ENCODE measurements at regions not wholly inside any gene's neighbourhood (a gene's known extent, or its start where the extent isn't known, plus 50 kb on each side); places are given as distances from the start of the nearest gene placed in this dataset.

DNA sequence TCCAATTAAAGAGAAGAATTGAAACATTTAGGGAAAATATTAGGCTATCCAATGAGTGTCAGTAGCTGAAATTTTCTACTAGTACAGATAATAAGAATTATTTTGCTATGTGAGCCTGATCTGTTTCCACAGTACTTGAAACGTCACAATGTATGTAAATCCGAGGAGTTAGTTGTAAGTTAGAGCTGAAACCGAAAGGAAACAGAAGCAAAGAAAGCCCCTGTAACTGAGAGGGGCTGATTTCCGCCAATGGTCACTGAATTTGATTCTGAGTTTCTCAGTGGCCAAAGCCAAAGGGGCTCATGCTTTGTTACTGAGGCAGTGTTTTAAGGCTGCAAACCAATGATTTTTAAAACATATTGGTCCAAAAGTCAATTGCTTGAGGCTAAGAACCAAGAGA is 168.3 kb upstream of the DUSP10 start:
- Mint-ChIP-seq H3K27ac (no peak overlapping the region), H3K4me1 (peaks cover 4% of the 10 kb centered on the region), H3K4me3 (no peak overlapping the region), H3K9me3 (no peaks in the 10 kb centered on the region), H3K27me3 (ENCODE audit: insufficient read depth) (no peaks in the 10 kb centered on the region), H3K36me3 (ENCODE audit: low read depth) (no peaks in the 10 kb centered on the region)
- H3K4me3 ChIP-seq (ENCODE audit: low read length), result no peak overlapping the region
- DNase-seq, result no peak
- no peaks in the 10 kb centered on the region for H3K9me3 ChIP-seq (ENCODE audit: control insufficient read depth, low read length)
- 91 to 98% methylated on average over 4 of the region's 4 CpGs for WGBS, 2 experiments (ENCODE audit: insufficient coverage in 1 of 2, insufficient read length in 1 of 2)
- TF ChIP-seq, protein P1, sequence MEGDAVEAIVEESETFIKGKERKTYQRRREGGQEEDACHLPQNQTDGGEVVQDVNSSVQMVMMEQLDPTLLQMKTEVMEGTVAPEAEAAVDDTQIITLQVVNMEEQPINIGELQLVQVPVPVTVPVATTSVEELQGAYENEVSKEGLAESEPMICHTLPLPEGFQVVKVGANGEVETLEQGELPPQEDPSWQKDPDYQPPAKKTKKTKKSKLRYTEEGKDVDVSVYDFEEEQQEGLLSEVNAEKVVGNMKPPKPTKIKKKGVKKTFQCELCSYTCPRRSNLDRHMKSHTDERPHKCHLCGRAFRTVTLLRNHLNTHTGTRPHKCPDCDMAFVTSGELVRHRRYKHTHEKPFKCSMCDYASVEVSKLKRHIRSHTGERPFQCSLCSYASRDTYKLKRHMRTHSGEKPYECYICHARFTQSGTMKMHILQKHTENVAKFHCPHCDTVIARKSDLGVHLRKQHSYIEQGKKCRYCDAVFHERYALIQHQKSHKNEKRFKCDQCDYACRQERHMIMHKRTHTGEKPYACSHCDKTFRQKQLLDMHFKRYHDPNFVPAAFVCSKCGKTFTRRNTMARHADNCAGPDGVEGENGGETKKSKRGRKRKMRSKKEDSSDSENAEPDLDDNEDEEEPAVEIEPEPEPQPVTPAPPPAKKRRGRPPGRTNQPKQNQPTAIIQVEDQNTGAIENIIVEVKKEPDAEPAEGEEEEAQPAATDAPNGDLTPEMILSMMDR (conservative IDR thresholded peaks at IDR 0.05), result no peak
- H3K36me3 ChIP-seq (ENCODE audit: control insufficient read depth, insufficient read depth, low read length), result peaks cover 6% of the 10 kb centered on the region
- H3K27me3 ChIP-seq (ENCODE audit: control insufficient read depth, insufficient read depth, low read length, poor library complexity, severe bottlenecking), result no peaks in the 10 kb centered on the region
- no peak overlapping the region for H3K27ac ChIP-seq (ENCODE audit: low read depth, low read length)
- H3K9ac ChIP-seq (ENCODE audit: extremely low read depth, low read length, poor library complexity, severe bottlenecking), result no peak overlapping the region
- H3K4me1 ChIP-seq (ENCODE audit: control insufficient read depth, insufficient read depth, low read length), result no peaks in the 10 kb centered on the region

DNA sequence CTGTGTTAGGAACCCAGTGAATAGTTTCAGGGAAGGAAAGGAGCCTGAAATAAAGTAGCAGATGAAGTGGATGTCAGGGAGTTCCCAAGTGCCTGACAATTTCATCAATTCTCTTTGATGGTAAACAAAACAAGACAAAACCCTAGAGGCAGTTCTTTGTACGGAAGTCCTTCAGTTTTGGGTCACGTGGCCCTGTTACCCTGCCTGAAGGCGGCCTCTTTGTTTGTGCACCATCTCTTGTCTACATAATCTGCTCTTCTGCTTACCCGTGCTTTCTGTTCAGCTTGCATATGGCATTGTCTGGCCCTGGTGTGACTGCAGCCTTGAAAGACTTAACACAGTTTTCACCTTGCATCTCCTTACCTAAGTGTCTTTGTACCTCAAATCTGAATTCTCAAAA is 166.7 kb upstream of the DUSP10 start:
- peaks cover 3% of the 10 kb centered on the region for H3K4me1 Mint-ChIP-seq
- TF ChIP-seq, protein P1 (conservative IDR thresholded peaks at IDR 0.05), result no peak
- H3K9me3 Mint-ChIP-seq, result no peaks in the 10 kb centered on the region
- no peaks in the 10 kb centered on the region for H3K9me3 ChIP-seq (ENCODE audit: control insufficient read depth, low read length)
- no peak overlapping the region for H3K9ac ChIP-seq (ENCODE audit: extremely low read depth, low read length, poor library complexity, severe bottlenecking)
- no peaks in the 10 kb centered on the region for H3K27me3 ChIP-seq (ENCODE audit: control insufficient read depth, insufficient read depth, low read length, poor library complexity, severe bottlenecking)
- no peak overlapping the region for H3K27ac Mint-ChIP-seq
- H3K27me3 Mint-ChIP-seq (ENCODE audit: insufficient read depth), result no peaks in the 10 kb centered on the region
- peaks cover 6% of the 10 kb centered on the region for H3K36me3 ChIP-seq (ENCODE audit: control insufficient read depth, insufficient read depth, low read length)
- H3K27ac ChIP-seq (ENCODE audit: low read depth, low read length), result no peak overlapping the region
- no peak overlapping the region for H3K4me3 ChIP-seq (ENCODE audit: low read length)
- H3K4me1 ChIP-seq (ENCODE audit: control insufficient read depth, insufficient read depth, low read length), result no peaks in the 10 kb centered on the region
- H3K4me3 Mint-ChIP-seq, result no peak overlapping the region
- no peak for DNase-seq
- 89 to 90% methylated on average over 4 of the region's 4 CpGs for WGBS, 2 experiments (ENCODE audit: insufficient coverage in 1 of 2, insufficient read length in 1 of 2)
- no peaks in the 10 kb centered on the region for H3K36me3 Mint-ChIP-seq (ENCODE audit: low read depth)

DNA sequence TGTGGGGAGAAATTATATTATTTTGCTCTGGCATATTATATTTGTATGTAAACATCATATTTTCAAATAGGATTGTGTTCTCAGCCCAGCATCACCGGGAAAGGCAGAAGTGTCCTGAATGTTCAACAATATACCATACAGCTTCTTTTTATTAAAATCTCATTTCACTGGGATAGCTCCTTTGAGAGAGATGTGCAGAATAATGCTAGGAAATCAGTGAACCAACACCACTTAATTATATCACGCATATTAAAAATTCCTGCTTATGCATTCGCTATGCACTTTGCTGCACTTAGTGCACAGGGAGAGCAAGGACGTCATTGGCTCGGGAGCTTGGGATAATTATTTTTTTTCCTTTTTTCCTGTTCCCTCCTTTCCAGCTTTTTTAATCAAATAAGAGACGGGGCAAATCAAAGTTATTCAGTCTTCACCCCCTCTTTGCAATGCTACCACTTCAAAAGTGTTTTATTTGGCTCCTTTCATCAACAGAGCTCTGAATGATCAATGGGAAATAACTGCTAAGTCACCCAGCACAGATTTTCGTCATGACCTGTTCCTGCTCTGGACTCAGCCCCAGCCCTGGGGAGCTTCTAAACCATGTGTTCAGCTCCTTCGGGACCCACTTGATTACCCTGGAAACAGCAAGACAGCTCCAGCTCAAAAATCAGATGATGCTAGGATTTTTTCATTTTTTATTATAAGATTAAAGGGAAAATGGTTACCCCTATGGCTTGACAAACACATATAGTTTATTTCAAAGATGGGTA is 165.5 kb upstream of the DUSP10 start:
- no peaks in the 10 kb centered on the region for H3K9me3 ChIP-seq (ENCODE audit: control insufficient read depth, low read length)

More for the DNA sequence above, 165.5 kb upstream of the DUSP10 start:
- Histone ChIP-seq H3K9ac (ENCODE audit: extremely low read depth, low read length, poor library complexity, severe bottlenecking) (no peak overlapping the region), H3K4me1 (ENCODE audit: control insufficient read depth, insufficient read depth, low read length) (no peaks in the 10 kb centered on the region), H3K36me3 (ENCODE audit: control insufficient read depth, insufficient read depth, low read length) (peaks cover 6% of the 10 kb centered on the region), H3K4me3 (ENCODE audit: low read length) (no peak overlapping the region), H3K27ac (ENCODE audit: low read depth, low read length) (no peak overlapping the region), H3K27me3 (ENCODE audit: control insufficient read depth, insufficient read depth, low read length, poor library complexity, severe bottlenecking) (no peaks in the 10 kb centered on the region)
- Mint-ChIP-seq H3K4me1 (no peaks in the 10 kb centered on the region), H3K9me3 (no peaks in the 10 kb centered on the region), H3K27ac (no peak overlapping the region), H3K36me3 (ENCODE audit: low read depth) (no peaks in the 10 kb centered on the region), H3K4me3 (no peak overlapping the region), H3K27me3 (ENCODE audit: insufficient read depth) (no peaks in the 10 kb centered on the region)
- TF ChIP-seq, protein P1 (conservative IDR thresholded peaks at IDR 0.05), result no peak
- WGBS, 2 experiments (ENCODE audit: insufficient coverage in 1 of 2, insufficient read length in 1 of 2), result 91 to 95% methylated on average over 6 to 7 of the region's 8 CpGs
- DNase-seq, result no peak
